ENCODE measurements at regions not wholly inside any gene's neighbourhood (a gene's known extent, or its start where the extent isn't known, plus 50 kb on each side); places are given as distances from the start of the nearest gene placed in this dataset.

DNA sequence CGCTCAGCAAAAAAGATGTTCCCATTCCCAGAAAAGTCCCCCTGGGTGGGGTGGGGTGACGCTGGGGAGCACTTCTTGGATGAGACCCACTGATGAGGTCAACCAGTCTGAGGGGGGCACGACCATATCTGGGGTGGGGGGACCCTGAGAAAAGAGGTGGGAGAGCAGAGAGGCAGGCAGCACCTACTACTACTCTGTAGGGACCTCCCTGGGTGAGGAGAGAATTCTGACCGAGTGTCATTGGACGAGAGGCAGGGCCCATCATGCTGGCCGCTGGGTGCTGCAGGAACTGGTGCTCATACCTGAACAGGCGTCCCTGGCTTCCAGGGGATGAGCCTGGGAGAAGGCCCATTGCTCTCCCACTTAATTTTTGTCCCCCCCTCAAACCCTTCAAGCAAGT is 158.8 kb downstream of the KLF13 start:
- Histone ChIP-seq H3K27me3 (ENCODE audit: control insufficient read depth, insufficient read depth, low read length) (peaks cover 12% of the 10 kb centered on the region), H2AFZ (ENCODE audit: low read length) (no peak overlapping the region), H3K79me2 (ENCODE audit: control insufficient read depth, insufficient read depth, low read length) (no peaks in the 10 kb centered on the region), H3K9ac (ENCODE audit: insufficient read depth, low read length) (no peak overlapping the region), H3K36me3 (ENCODE audit: control insufficient read depth, insufficient read depth, low read length) (no peaks in the 10 kb centered on the region), H3K4me3 (replicated peaks in 1 of 4; ENCODE audit: control extremely low read depth in 1 of 4, insufficient read depth in 1 of 4, low read depth in 3 of 4, low read length in 4 of 4) (no peak overlapping the region), H3K4me2 (ENCODE audit: extremely low read depth, insufficient read depth, low read length) (no peak overlapping the region), H3K9me3 (ENCODE audit: control insufficient read depth, insufficient read depth, low read depth, low read length) (no peaks in the 10 kb centered on the region), H3K27ac (ENCODE audit: insufficient read depth, low read length) (no peak overlapping the region), H4K20me1 (ENCODE audit: control insufficient read depth, extremely low read depth, insufficient read depth, low read length) (no peaks in the 10 kb centered on the region), H3K4me1 (ENCODE audit: control insufficient read depth, extremely low read depth, insufficient read depth, low read length) (peaks cover 23% of the 10 kb centered on the region)
- TF ChIP-seq EZH2 (IDR thresholded peaks at IDR 0.05; ENCODE audit: low read length, missing control alignments) = no peak
- TF ChIP-seq, protein P1, sequence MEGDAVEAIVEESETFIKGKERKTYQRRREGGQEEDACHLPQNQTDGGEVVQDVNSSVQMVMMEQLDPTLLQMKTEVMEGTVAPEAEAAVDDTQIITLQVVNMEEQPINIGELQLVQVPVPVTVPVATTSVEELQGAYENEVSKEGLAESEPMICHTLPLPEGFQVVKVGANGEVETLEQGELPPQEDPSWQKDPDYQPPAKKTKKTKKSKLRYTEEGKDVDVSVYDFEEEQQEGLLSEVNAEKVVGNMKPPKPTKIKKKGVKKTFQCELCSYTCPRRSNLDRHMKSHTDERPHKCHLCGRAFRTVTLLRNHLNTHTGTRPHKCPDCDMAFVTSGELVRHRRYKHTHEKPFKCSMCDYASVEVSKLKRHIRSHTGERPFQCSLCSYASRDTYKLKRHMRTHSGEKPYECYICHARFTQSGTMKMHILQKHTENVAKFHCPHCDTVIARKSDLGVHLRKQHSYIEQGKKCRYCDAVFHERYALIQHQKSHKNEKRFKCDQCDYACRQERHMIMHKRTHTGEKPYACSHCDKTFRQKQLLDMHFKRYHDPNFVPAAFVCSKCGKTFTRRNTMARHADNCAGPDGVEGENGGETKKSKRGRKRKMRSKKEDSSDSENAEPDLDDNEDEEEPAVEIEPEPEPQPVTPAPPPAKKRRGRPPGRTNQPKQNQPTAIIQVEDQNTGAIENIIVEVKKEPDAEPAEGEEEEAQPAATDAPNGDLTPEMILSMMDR (conservative IDR thresholded peaks at IDR 0.05 in 1 of 2, IDR thresholded peaks at IDR 0.05 in 1 of 2; ENCODE audit: low read depth in 1 of 2, low read length in 2 of 2) = no peak
- no peak for DNase-seq (ENCODE audit: low read depth in 2 of 2)

DNA sequence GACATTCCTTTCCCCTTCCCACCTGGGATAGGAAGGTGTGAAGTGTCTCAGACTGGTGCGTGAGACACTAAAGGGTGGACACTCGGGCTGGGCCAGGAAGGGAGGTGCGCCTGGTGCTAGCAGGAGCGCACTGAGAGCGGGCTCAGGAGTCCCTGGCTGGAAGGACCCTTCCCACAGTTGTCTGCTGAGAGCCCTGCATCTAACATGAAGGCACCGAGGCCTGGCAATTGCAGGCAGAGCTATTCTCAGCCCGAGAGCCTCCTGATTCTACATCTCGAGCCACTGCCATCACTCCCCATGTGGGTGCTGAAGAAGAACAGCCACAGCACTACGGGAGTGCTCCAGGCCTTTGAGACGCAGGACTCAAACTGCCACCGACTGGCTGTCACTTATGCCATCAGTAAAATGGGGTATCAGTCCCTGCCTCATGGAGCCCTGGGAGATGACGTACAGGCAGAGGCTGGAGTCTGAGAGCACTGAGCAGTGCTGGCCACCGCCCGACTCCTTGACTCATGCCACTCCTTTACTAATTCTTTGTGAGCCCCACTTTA is 159.4 kb downstream of the KLF13 start:
- Histone ChIP-seq H3K79me2 (ENCODE audit: control insufficient read depth, insufficient read depth, low read length) (no peaks in the 10 kb centered on the region), H3K27ac (ENCODE audit: insufficient read depth, low read length) (no peak overlapping the region), H4K20me1 (ENCODE audit: control insufficient read depth, extremely low read depth, insufficient read depth, low read length) (no peaks in the 10 kb centered on the region), H3K4me1 (ENCODE audit: control insufficient read depth, extremely low read depth, insufficient read depth, low read length) (peaks cover 23% of the 10 kb centered on the region), H2AFZ (ENCODE audit: low read length) (no peak overlapping the region), H3K9ac (ENCODE audit: insufficient read depth, low read length) (no peak overlapping the region), H3K36me3 (ENCODE audit: control insufficient read depth, insufficient read depth, low read length) (no peaks in the 10 kb centered on the region), H3K4me2 (ENCODE audit: extremely low read depth, insufficient read depth, low read length) (no peak overlapping the region), H3K9me3 (ENCODE audit: control insufficient read depth, insufficient read depth, low read depth, low read length) (no peaks in the 10 kb centered on the region), H3K4me3 (replicated peaks in 1 of 4; ENCODE audit: control extremely low read depth in 1 of 4, insufficient read depth in 1 of 4, low read depth in 3 of 4, low read length in 4 of 4) (no peak overlapping the region), H3K27me3 (ENCODE audit: control insufficient read depth, insufficient read depth, low read length) (peaks cover 11% of the 10 kb centered on the region)
- no peak for TF ChIP-seq EZH2 (IDR thresholded peaks at IDR 0.05; ENCODE audit: low read length, missing control alignments)
- TF ChIP-seq, protein P1 (conservative IDR thresholded peaks at IDR 0.05 in 1 of 2, IDR thresholded peaks at IDR 0.05 in 1 of 2; ENCODE audit: low read depth in 1 of 2, low read length in 2 of 2) = no peak
- DNase-seq (ENCODE audit: low read depth in 2 of 2) = no peak

DNA sequence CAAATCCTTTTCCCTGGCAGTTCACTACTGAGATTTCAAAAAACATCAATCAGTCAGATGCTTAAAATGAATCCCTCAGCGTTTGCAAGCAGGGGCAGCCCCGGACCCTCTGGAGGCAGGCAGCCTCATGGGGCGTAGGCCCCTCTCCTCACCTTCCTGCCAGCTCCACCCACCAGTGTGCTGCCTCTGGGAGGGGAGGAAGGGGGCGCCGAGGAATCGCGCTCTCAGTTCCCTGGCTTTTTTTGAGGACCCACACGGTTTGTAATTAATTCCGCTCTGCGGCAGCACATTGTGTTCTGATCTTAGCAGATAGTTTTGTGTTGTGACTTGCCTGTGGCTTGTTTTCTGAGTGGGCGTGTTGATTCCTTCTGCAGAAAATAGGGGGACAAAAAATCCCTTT is 159.9 kb downstream of the KLF13 start:
- H3K4me2 ChIP-seq (ENCODE audit: extremely low read depth, insufficient read depth, low read length) = no peak overlapping the region
- DNase-seq (ENCODE audit: low read depth in 2 of 2) = no peak
- H4K20me1 ChIP-seq (ENCODE audit: control insufficient read depth, extremely low read depth, insufficient read depth, low read length) = no peaks in the 10 kb centered on the region
- H3K9me3 ChIP-seq (ENCODE audit: control insufficient read depth, insufficient read depth, low read depth, low read length) = no peaks in the 10 kb centered on the region
- no peak overlapping the region for H2AFZ ChIP-seq (ENCODE audit: low read length)
- H3K4me3 ChIP-seq (replicated peaks in 1 of 4; ENCODE audit: control extremely low read depth in 1 of 4, insufficient read depth in 1 of 4, low read depth in 3 of 4, low read length in 4 of 4) = no peak overlapping the region
- no peaks in the 10 kb centered on the region for H3K36me3 ChIP-seq (ENCODE audit: control insufficient read depth, insufficient read depth, low read length)
- H3K9ac ChIP-seq (ENCODE audit: insufficient read depth, low read length) = no peak overlapping the region
- peaks cover 23% of the 10 kb centered on the region for H3K4me1 ChIP-seq (ENCODE audit: control insufficient read depth, extremely low read depth, insufficient read depth, low read length)
- TF ChIP-seq, protein P1 (conservative IDR thresholded peaks at IDR 0.05 in 1 of 2, IDR thresholded peaks at IDR 0.05 in 1 of 2; ENCODE audit: low read depth in 1 of 2, low read length in 2 of 2) = no peak
- H3K27me3 ChIP-seq (ENCODE audit: control insufficient read depth, insufficient read depth, low read length) = peaks cover 9% of the 10 kb centered on the region
- no peak overlapping the region for H3K27ac ChIP-seq (ENCODE audit: insufficient read depth, low read length)
- H3K79me2 ChIP-seq (ENCODE audit: control insufficient read depth, insufficient read depth, low read length) = no peaks in the 10 kb centered on the region
